EL (cell line): ENCODE measurements at regions not wholly inside any gene's neighbourhood (a gene's known extent, or its start where the extent isn't known, plus 50 kb on each side); places are given as distances from the start of the nearest gene placed in this dataset.
"Not testable (repeated sequence)": the region's sequence is repeated elsewhere in the genome, so short reads cannot be mapped to it uniquely, and the experiment has no call there.

Experiments used
- DNase-seq: peaks from one replicate; pipeline ENCODE4 v3.0.0-alpha.2; 2016

- DNase-seq: no peak
These were observed 346.3 kb downstream of the DSC3 start for GRCh38 chr18:30696201-30696600.

DNA sequence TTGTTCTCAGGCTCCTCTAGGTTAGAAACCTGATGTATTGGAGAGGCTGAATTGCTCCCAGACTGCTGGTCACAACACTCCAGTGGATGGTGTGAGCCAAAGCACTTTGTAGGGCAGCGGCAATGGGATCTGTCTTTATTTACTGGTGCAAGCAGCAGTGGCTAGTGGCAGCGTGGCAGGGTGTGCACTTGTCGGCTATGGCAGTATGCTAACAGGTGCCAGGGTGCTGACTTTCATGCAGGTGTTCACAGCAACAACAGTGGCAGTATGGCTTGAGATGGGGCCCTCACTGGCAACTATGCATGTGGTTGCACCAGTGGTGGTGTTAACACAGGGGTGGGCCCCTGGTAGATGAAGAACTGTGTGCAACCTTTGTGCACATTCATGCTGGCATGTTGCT lies 347.8 kb downstream of the DSC3 start:
- no peak for DNase-seq

GRCh38 chr18:30689216-30689615 lies 353.3 kb downstream of the DSC3 start:
- DNase-seq: no peak

DNA sequence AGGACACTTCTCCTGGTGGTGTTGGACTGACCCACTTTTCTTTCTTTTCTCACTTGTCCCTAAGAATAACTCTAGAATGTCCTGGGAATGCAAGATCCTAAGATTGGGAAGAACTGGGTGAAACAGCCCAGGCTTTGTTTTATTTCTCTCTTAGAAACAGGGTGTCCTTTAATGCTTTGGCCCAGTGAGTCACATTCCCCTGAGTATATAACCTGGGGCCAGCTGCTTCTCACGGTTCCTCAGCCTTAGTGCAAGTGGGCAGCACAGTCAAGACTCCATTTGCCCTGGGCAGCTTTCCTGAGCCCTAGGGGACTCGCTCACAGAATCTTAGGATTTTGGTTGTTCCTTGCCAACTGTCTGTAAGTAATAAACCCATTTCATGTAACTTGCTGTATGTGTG lies 355.0 kb downstream of the DSC3 start:
- no peak for DNase-seq

GRCh38 chr18:30684825-30685481 lies 357.6 kb downstream of the DSC3 start:
- DNase-seq: no peak

GRCh38 chr18:30683836-30684235 lies 358.7 kb downstream of the DSC3 start:
- no peak for DNase-seq

DNA sequence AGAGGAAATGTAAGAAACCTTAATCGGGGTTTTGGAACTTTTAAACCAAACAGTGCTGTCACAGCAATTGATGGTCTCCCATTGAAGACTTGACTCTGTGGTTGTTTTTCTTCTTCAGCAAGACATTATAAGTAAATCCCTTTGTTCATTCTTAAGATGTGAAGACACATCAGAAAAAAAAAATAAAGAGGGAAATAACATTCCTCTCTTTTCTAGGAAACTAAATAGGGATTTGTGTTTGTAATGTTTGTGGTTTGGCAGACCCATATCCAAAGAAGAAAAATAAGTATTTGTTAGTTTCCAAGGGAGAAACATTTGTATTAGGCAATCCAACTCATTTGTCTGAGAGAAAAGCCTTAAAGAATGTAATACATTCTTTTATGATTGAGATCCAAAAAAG lies 359.9 kb downstream of the DSC3 start:
- no peak for DNase-seq

DNA sequence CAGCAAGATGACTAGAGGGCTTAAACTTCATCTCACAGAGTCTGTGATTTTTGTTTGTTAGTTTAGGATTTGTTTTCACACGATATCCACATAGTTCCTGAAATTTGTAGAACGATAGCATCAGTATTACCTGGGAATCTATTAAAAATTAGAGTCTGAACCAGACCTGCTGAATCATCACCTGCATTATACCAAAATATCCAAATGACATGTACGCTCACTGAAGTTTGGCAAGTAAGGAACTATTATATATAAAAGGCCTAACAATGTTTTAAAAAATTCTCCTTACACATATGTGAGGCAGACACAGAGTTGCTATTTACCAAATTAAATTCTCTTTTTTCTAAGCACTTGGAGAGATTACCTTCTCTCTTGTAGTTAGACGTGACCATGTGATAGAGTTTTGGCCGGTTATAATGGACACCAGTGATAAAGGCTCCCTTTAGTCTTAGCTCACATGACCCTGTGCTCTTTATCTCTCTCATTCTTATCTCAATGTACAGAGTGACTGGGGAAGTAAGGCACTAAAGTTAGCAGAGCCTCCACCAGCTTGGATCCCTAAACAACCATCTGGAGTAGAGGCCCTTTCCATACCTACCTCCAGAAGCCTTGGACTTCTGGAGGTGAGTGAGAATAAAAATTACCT lies 363.1 kb downstream of the DSC3 start:
- DNase-seq: no peak

DNA sequence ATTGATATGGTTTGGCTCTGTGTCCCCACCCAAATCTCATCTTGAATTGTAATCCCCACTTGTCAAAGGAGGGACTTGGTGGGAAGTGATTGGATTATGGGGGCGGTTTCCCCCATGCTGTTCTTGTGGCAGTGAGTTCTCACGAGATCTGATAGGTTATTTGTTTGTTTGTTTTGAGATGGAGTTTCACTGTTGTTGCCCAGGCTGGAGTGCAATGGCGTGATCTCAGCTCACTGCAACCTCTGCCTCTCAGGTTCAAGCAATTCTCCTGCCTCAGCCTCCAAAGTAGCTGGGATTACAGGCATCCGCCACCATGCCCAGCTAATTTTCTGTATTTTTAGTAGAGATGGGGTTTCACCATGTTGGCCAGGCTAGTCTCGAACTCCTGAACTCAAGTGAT lies 364.7 kb downstream of the DSC3 start:
- DNase-seq: not testable (repeated sequence)

DNA sequence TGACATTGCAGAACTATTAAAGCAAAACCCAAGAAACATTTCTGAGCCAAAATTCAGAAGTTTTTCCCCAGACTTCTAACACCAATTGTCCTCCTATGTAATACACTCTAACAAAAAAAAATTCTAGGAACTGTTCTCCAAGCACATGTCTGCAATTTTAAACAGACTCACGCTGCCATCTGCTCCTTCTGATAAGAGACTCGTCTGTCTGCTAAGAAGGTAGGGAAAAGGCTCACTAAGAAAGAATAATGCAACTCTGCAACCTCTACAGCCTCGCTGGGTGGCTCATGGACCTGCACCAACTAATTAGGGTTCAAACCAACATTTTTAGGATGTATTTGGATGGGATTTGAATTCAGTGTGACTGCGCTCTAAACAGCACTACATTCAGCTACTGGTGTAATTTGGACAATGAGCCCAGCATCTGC lies 366.5 kb downstream of the DSC3 start:
- no peak for DNase-seq

DNA sequence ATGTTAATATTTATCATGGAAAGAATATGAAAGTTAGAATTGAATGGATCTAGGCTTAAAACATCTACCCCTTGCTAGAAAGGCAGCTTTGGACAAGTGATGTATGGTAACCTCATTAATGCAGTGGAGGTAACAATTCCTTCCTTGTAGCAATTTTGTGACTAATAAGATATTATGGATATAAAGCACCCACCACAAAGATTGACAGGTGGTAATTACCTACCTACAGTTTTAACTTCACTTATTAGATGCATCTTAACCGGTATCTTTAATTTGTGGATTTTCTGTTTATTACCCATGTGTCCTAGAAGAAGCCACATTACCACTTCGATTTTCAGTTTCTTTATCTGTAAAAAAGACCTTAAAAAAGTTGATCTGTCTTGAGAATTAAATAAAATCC lies 367.0 kb downstream of the DSC3 start:
- no peak for DNase-seq

- DNase-seq: no peak
These were observed 367.5 kb downstream of the DSC3 start for GRCh38 chr18:30675072-30675471.

GRCh38 chr18:30674596-30674995 lies 367.9 kb downstream of the DSC3 start:
- DNase-seq: no peak

- not testable (repeated sequence) for DNase-seq
These were observed 370.1 kb downstream of the DSC3 start for GRCh38 chr18:30672439-30672838.

- DNase-seq: no peak
These were observed 384.2 kb downstream of the DSC3 start for GRCh38 chr18:30658306-30658705.

DNA sequence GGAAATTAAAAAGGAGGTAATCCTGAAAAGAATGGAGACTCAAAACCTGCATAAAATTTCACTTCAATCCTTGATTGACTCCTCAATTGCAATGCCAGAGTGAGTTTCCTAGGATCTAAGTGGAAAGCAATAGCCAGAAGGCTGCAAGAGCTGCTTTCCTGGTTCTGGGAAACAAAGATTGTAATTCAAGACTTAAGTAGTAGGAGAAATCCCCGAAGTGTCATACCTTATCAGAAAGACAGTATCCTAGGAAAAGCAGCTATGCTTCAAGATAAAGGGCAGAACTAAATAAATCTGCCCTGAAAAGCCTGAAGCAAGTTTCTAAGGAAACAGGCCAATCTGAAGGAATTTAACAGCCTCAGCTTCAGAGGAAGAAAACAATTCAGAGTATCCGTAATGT lies 390.2 kb downstream of the DSC3 start:
- DNase-seq: no peak

GRCh38 chr18:30650499-30650898 lies 392.0 kb downstream of the DSC3 start:
- no peak for DNase-seq

DNA sequence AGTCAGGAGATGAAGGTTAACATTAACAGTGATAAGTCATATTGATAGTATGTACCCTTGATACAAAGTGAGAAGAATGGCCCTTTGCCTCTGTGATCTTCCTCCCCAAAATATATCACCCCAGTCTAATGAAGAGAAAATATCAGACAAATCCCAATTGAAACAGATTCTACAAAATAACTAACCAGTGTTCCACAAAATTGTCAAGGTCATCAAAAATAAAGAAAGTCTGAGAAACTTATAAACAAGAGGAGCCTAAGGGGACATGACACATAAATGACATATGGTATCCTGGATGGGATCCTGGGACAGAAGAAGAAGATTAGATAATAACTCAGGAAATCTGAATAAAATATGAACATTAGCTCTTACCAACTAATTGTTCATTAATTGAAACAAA lies 398.4 kb downstream of the DSC3 start:
- no peak for DNase-seq

GRCh38 chr18:30639361-30639760 lies 403.2 kb downstream of the DSC3 start:
- no peak for DNase-seq

DNA sequence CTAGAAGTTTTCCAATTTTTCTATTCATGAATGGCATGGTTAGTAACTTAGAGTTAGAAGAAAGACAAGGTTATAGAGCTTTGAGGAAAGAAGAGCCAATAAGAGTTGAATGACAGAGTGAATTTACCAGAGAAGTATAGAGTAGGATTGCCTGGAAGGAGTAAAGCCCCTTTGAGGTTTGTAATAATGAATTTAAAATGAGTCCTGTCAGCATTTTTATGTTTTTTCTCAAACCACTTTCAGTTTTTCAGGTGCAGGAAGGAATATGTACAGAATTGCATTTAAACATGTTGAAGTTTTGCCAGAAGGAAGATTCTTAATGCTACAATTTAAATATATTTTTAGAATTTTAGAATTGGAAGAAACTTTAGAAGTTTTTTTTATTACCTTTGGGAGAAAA lies 408.3 kb downstream of the DSC3 start:
- no peak for DNase-seq

- no peak for DNase-seq
These were observed 410.4 kb downstream of the DSC3 start for GRCh38 chr18:30632071-30632698.

DNA sequence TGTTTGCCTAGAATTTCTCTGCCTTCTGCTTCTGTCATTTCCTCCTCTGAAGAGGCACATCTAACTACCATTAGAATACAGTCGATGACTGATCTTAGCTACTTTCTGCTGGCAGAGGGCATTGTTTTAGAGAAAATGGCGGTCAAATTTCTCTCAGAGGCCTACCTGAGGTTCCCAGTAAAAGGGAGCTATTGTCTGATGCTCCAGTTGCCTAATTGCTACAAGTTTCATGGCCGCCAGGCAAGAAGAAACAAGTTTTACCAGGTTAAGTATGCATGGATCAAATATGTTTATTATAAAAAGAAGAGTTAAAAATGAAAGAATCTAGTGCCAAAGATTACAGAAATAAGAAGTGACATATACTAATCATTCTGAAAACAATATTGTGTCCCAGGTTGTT lies 416.6 kb downstream of the DSC3 start:
- DNase-seq: no peak

DNA sequence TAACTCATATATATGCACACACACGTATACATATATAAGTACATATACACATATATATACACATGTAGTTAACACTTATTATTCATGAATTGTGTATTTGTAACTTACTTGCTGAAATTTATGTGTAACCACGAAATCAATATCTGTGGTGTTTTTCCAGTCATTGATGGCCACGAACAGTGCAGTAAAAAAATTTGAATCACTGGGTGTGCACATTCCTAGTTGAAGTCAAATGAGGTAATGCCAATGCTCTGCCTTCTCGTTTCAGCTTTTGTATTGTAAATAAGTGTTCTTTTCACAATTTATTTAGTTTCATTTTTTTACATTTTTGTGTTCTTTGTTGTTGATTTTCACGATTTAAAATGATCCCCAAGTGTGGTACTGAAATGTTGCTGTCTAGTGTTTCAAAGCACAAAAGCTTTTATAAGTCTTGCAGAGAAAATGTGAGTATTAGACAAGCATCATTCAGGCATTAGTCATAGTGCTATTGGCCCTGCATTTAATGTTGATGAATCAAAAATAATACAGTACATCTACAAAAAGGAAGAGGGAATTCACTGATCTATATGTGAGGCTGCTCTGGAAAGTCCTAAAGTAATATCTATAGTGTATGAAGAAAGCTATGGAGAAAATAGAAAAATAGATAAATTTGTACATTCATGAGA lies 419.0 kb downstream of the DSC3 start:
- no peak for DNase-seq

GRCh38 chr18:30622635-30623034 lies 419.9 kb downstream of the DSC3 start:
- no peak for DNase-seq
